ENCODE measurements at regions not wholly inside any gene's neighbourhood (a gene's known extent, or its start where the extent isn't known, plus 50 kb on each side); places are given as distances from the start of the nearest gene placed in this dataset.
A peak's percentile ranks its signal among the peaks of the same experiment; 100 is the strongest.

DNA sequence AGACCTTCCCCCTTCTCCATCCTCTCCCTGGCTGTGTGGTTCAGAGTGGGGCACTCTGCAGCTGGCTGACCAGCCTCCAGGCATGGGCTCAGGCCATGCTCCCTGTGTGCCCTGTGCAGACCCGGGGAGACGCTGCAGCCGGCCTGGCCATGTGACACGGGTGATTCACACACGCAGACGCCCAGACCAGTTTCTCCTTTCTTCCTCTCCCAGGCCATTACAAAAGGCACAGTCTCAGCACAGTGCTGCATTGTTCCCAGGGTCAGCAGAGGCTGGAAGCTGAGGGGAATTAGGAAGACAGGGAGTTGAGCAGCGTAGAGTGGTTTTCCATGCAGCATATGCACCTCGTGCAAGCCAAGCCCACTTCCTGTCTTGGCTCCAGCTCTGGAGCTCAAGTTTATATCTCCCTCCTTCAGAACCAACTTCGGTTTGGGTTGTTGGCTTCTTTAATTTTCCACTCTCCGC lies 288.5 kb downstream of the TNS1 start:
- 32 to 43% methylated on average over 5 to 10 of the region's 10 CpGs for WGBS, 2 donors
- Histone ChIP-seq H3K36me3 (no peaks in the 10 kb centered on the region), H3K9me3 (no peaks in the 10 kb centered on the region), H3K4me3 (no peak overlapping the region), H3K27ac (peak overlapping the region in 1 of 4 donors; percentile 8), H3K27me3 (no peaks in the 10 kb centered on the region), H3K4me1 (peaks cover 10 to 20% (median 17%) of the 10 kb centered on the region in 4 donors)
- ATAC-seq (ENCODE audit: low FRiP score in 2 of 2) (peak; percentile 34 to 71), DNase-seq (peak; percentile 46 to 81)
- TF ChIP-seq, protein P1, sequence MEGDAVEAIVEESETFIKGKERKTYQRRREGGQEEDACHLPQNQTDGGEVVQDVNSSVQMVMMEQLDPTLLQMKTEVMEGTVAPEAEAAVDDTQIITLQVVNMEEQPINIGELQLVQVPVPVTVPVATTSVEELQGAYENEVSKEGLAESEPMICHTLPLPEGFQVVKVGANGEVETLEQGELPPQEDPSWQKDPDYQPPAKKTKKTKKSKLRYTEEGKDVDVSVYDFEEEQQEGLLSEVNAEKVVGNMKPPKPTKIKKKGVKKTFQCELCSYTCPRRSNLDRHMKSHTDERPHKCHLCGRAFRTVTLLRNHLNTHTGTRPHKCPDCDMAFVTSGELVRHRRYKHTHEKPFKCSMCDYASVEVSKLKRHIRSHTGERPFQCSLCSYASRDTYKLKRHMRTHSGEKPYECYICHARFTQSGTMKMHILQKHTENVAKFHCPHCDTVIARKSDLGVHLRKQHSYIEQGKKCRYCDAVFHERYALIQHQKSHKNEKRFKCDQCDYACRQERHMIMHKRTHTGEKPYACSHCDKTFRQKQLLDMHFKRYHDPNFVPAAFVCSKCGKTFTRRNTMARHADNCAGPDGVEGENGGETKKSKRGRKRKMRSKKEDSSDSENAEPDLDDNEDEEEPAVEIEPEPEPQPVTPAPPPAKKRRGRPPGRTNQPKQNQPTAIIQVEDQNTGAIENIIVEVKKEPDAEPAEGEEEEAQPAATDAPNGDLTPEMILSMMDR (IDR thresholded peaks at IDR 0.05): no peak
- TF ChIP-seq POLR2AphosphoS5 (IDR thresholded peaks at IDR 0.05): no peak
- no peak for TF ChIP-seq EP300 (IDR thresholded peaks at IDR 0.05)
- no peak for TF ChIP-seq POLR2A (IDR thresholded peaks at IDR 0.05)

DNA sequence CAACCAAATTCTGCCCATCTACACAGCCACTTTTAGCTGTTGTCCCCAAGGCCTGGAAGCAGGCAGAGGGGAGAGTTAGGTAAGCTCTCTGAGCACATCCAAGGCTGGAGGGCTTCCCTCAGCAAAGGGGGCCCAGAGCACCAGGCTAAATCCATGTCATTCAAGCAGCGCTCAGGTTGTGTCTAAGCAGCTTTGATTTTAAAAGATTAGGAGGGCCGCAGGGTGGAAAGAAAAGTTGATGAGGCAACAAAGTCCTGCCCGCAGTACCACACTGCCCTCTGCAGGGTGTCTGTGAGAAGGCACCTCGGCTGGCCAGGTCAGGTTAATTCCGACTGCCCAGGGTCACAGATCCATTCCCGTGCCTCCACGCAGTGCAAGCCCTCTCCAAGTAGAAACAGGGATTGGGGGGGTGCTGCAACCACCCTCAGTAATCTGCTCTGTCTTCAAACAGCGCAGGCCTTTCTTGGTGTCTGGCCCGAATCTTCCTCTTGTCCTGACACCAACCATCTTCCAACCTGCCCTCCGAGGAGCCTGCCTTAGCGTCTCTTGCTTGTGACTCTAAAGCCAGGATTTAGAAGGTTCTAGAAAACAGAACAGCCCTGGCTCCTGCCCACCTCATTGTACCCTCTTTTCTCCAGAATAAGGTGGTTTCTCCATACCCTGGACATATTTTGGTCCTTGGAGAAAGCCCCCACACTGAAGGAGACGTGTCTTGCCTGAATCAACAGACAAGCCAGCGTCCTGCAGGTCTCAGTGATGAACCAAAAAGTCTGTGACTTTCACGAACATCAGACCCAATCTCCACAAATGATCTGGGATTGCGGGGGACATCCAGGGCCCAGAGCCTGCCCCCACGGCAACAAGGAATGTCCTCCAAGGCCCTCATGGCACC lies 289.2 kb downstream of the TNS1 start:
- DNase-seq: peak in 1 of 2 donors; percentile 70
- WGBS, 2 donors: 37 to 47% methylated on average over 13 to 16 of the region's 16 CpGs
- Histone ChIP-seq H3K36me3 (no peaks in the 10 kb centered on the region), H3K4me3 (no peak overlapping the region), H3K27ac (peak overlapping the region in 1 of 4 donors; percentile 8), H3K4me1 (peaks cover 10 to 20% (median 17%) of the 10 kb centered on the region in 4 donors), H3K9me3 (no peaks in the 10 kb centered on the region), H3K27me3 (no peaks in the 10 kb centered on the region)
- peak; percentile 84 to 94 for ATAC-seq (ENCODE audit: low FRiP score in 2 of 2)
- no peak for TF ChIP-seq EP300 (IDR thresholded peaks at IDR 0.05)
- TF ChIP-seq, protein P1 (IDR thresholded peaks at IDR 0.05): peak; percentile 87 to 95 (median 92)

DNA sequence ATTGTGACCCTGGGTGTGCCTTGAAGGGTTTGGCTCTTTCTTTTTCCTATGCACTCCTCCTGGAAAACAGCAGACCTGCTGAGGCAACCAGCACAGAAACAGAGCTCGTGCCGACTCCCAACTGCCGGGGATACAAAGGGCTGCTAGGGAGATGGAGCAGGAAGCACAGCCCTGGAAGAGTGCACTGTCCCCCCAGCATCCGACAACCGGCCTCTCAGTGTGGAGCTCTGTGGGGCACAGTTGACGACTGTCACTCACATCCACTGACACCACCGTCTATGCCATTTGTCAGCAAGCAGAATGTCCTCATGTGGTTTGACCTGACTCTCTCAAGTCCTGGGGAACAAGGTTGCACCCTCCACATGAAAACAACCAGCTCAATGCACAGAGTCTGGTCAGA lies 290.4 kb downstream of the TNS1 start:
- Histone ChIP-seq H3K9me3 (no peaks in the 10 kb centered on the region), H3K4me3 (no peak overlapping the region), H3K27ac (no peak overlapping the region), H3K4me1 (peaks cover 10 to 20% (median 17%) of the 10 kb centered on the region in 4 donors), H3K27me3 (no peaks in the 10 kb centered on the region), H3K36me3 (no peaks in the 10 kb centered on the region)
- DNase-seq: no peak
- TF ChIP-seq, protein P1 (IDR thresholded peaks at IDR 0.05): no peak
- TF ChIP-seq POLR2A (IDR thresholded peaks at IDR 0.05) (no peak), EP300 (IDR thresholded peaks at IDR 0.05) (no peak), POLR2AphosphoS5 (IDR thresholded peaks at IDR 0.05) (no peak)
- no peak for ATAC-seq (ENCODE audit: low FRiP score in 2 of 2)
- 73 to 91% methylated on average over 3 to 7 of the region's 7 CpGs for WGBS, 2 donors

DNA sequence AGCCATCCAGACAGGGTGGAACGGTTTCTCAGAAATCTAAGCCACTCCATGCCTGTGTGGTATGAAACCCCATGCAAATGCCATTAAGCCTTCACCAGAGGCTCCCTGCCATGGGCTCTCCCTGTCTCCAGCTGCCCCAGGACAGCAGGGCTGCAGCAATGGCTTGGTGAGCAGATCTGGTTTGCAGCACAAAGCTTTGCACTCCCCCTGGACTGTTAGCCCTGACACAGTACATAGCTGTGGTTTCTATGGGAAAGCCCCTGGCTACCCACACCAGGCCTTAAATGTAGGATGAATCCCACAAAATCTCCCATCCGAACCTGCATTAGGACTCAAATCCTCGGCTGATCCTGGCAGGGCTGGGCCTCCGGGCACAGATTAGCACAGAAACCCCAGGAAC lies 291.6 kb downstream of the TNS1 start:
- H3K27ac ChIP-seq: no peak overlapping the region
- H3K4me1 ChIP-seq: peaks cover 10 to 25% (median 17%) of the 10 kb centered on the region in 4 donors
- no peak overlapping the region for H3K4me3 ChIP-seq
- 58 to 91% methylated on average over 3 to 4 of the region's 4 CpGs for WGBS, 2 donors
- ATAC-seq (ENCODE audit: low FRiP score in 2 of 2) (no peak), DNase-seq (no peak)
- no peaks in the 10 kb centered on the region for H3K36me3 ChIP-seq
- TF ChIP-seq, protein P1 (IDR thresholded peaks at IDR 0.05): no peak
- TF ChIP-seq POLR2AphosphoS5 (IDR thresholded peaks at IDR 0.05) (no peak), POLR2A (IDR thresholded peaks at IDR 0.05) (no peak), EP300 (IDR thresholded peaks at IDR 0.05) (no peak)
- H3K9me3 ChIP-seq: no peaks in the 10 kb centered on the region
- no peaks in the 10 kb centered on the region for H3K27me3 ChIP-seq
